Endodermal cell (in vitro differentiated cells): ENCODE measurements at regions not wholly inside any gene's neighbourhood (a gene's known extent, or its start where the extent isn't known, plus 50 kb on each side); places are given as distances from the start of the nearest gene placed in this dataset.

Experiments
- DNase-seq: peaks from one replicate; pipeline ENCODE4 v3.0.0-alpha.2; 2017
- H3K27ac ChIP-seq: 2 replicates; pipeline ENCODE4 v1.5.1; 2013; ENCODE audit warnings: mild to moderate bottlenecking, low read depth, low read length, moderate library complexity
- H3K27me3 ChIP-seq: 2 replicates; pipeline ENCODE4 v1.6.1; 2013; ENCODE audit warnings: mild to moderate bottlenecking, low read length, moderate library complexity; ENCODE audit not compliant: insufficient read depth, control insufficient read depth, poor library complexity, severe bottlenecking
- H3K36me3 ChIP-seq: 2 replicates; pipeline ENCODE4 v1.7.0; 2013; ENCODE audit warnings: mild to moderate bottlenecking, low read length, moderate library complexity; ENCODE audit not compliant: control insufficient read depth, insufficient read depth
- H3K4me1 ChIP-seq: one replicate; pipeline ENCODE4 v1.7.0; 2013; ENCODE audit warnings: low read length; ENCODE audit not compliant: control insufficient read depth, insufficient read depth
- H3K4me3 ChIP-seq: 2 replicates; pipeline ENCODE4 v1.5.1; 2013; ENCODE audit warnings: mild to moderate bottlenecking, low read length, moderate library complexity
- H3K9ac ChIP-seq: 2 replicates; pipeline ENCODE4 v1.6.1; 2013; ENCODE audit warnings: mild to moderate bottlenecking, low read length, moderate library complexity; ENCODE audit not compliant: poor library complexity, severe bottlenecking; ENCODE audit errors: extremely low read depth
- H3K9me3 ChIP-seq: 2 replicates; pipeline ENCODE4 v1.6.1; 2013; ENCODE audit warnings: mild to moderate bottlenecking, low read length, moderate library complexity; ENCODE audit not compliant: control insufficient read depth
- H3K27ac Mint-ChIP-seq: 2 replicates; pipeline ENCODE4 v1.8.0; 2020; ENCODE audit warnings: mixed read lengths
- H3K27me3 Mint-ChIP-seq: 2 replicates; pipeline ENCODE4 v1.8.0; 2021; ENCODE audit warnings: mild to moderate bottlenecking, mixed read lengths; ENCODE audit not compliant: insufficient read depth
- H3K36me3 Mint-ChIP-seq: 2 replicates; pipeline ENCODE4 v1.8.0; 2020; ENCODE audit warnings: low read depth, mixed read lengths
- H3K4me1 Mint-ChIP-seq: 2 replicates; pipeline ENCODE4 v1.8.0; 2020; ENCODE audit warnings: mixed read lengths
- H3K4me3 Mint-ChIP-seq: 2 replicates; pipeline ENCODE4 v1.8.0; 2020; ENCODE audit warnings: mild to moderate bottlenecking, moderate library complexity, mixed read lengths
- H3K9me3 Mint-ChIP-seq: 2 replicates; pipeline ENCODE4 v1.8.0; 2020; ENCODE audit warnings: mild to moderate bottlenecking, mixed read lengths
- CTCF ChIP-seq: fragments of 200-600 bp; sonication (generic); conservative IDR thresholded peaks from 2 replicates; pipeline ENCODE4 v1.5.0; 2021; ENCODE audit warnings: antibody characterized with exemption, mild to moderate bottlenecking
- WGBS, 2 experiments: methylation state at CpG; one replicate each; pipeline versions ENCODE4 v1.1.5 to v1.1.7; 2013; ENCODE audit warnings: missing lambda C conversion rate in 2 of 2, mixed read lengths in 1 of 2; ENCODE audit not compliant: insufficient coverage in 1 of 2, insufficient read length in 1 of 2; 5-methylcytosine and 5-hydroxymethylcytosine counted together

GRCh38 chrX:155694649-155695048 lies 81.9 kb upstream of the TMLHE start:
- H3K4me1 ChIP-seq, result no peaks in the 10 kb centered on the region
- H3K9ac ChIP-seq, result no peak overlapping the region
- no peaks in the 10 kb centered on the region for H3K9me3 ChIP-seq
- H3K27me3 ChIP-seq, result no peaks in the 10 kb centered on the region
- peaks cover 42% of the 10 kb centered on the region for H3K9me3 Mint-ChIP-seq
- H3K36me3 ChIP-seq, result no peaks in the 10 kb centered on the region
- no peak overlapping the region for H3K27ac ChIP-seq
- H3K36me3 Mint-ChIP-seq, result no peaks in the 10 kb centered on the region
- no peak for TF ChIP-seq CTCF
- no peak overlapping the region for H3K27ac Mint-ChIP-seq
- H3K4me1 Mint-ChIP-seq, result no peaks in the 10 kb centered on the region
- H3K27me3 Mint-ChIP-seq, result no peaks in the 10 kb centered on the region
- H3K4me3 Mint-ChIP-seq, result no peak overlapping the region
- WGBS, 2 experiments, result 93 to 95% methylated on average over 4 to 5 of the region's 5 CpGs
- no peak for DNase-seq
- no peak overlapping the region for H3K4me3 ChIP-seq

- Histone ChIP-seq H3K4me3 (no peak overlapping the region), H3K4me1 (no peaks in the 10 kb centered on the region), H3K27me3 (no peaks in the 10 kb centered on the region), H3K36me3 (no peaks in the 10 kb centered on the region), H3K27ac (no peak overlapping the region), H3K9me3 (no peaks in the 10 kb centered on the region), H3K9ac (no peak overlapping the region)
- no peak for TF ChIP-seq CTCF
- no peaks in the 10 kb centered on the region for H3K4me1 Mint-ChIP-seq
- no peak for DNase-seq
- H3K4me3 Mint-ChIP-seq, result no peak overlapping the region
- 83 to 88% methylated on average over 1 to 2 of the region's 2 CpGs for WGBS, 2 experiments
- no peaks in the 10 kb centered on the region for H3K27me3 Mint-ChIP-seq
- peaks cover 60% of the 10 kb centered on the region for H3K9me3 Mint-ChIP-seq
- H3K36me3 Mint-ChIP-seq, result no peaks in the 10 kb centered on the region
- no peak overlapping the region for H3K27ac Mint-ChIP-seq
Observed at GRCh38 chrX:155682834-155683233, 70.1 kb upstream of the TMLHE start.

GRCh38 chrX:155679715-155680114 lies 67.0 kb upstream of the TMLHE start:
- WGBS, 2 experiments, result 90 to 97% methylated on average over 4 of the region's 4 CpGs
- H3K27ac Mint-ChIP-seq, result no peak overlapping the region
- H3K9me3 ChIP-seq, result no peaks in the 10 kb centered on the region
- H3K4me1 Mint-ChIP-seq, result no peaks in the 10 kb centered on the region
- H3K36me3 ChIP-seq, result no peaks in the 10 kb centered on the region
- peaks cover 56% of the 10 kb centered on the region for H3K9me3 Mint-ChIP-seq
- H3K27ac ChIP-seq, result no peak overlapping the region
- no peaks in the 10 kb centered on the region for H3K36me3 Mint-ChIP-seq
- no peaks in the 10 kb centered on the region for H3K27me3 ChIP-seq
- no peak for TF ChIP-seq CTCF
- no peaks in the 10 kb centered on the region for H3K4me1 ChIP-seq
- no peak overlapping the region for H3K9ac ChIP-seq
- DNase-seq, result no peak
- no peaks in the 10 kb centered on the region for H3K27me3 Mint-ChIP-seq
- no peak overlapping the region for H3K4me3 Mint-ChIP-seq
- no peak overlapping the region for H3K4me3 ChIP-seq
